ENCODE measurements at regions not wholly inside any gene's neighbourhood (a gene's known extent, or its start where the extent isn't known, plus 50 kb on each side); places are given as distances from the start of the nearest gene placed in this dataset.

DNA sequence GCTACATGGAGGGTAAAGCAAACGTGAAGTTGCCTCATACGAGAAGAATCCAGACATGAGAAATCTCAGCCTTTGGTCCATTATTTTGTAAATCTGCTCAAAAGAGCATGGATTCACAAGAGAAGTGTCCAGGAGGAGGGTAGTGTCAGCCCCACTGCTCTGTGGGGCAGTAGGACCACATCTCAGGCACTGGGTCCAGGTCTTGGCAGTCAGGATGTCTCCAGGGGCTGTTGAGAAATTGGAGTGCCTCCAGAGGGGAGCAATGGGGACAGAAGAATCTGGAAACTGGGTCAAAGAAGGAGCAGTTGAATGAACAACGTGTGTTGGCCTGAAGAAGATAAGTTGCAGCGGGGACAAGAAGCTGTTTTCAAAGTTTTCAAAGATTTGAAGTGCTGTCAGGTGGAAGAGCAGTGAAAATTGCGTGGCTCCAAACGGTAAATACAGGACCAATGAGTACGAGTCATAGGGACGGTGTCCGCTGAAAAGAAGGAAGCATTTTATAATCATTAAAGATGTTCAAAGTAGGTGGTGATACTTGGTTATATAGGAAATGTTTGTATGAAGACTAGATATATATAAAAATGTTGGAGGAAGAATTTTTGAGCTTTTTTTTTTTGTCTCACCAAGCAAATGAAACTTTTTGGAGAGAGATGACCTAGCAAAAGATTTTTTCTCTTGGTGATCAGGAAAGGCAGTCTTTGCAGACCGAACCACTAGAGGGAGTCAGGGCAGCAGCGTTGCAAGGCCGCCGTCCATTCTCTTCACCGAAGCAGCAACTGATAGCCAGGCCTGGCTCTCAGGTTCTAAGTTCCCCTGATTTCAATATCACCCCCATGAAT, 57.1 kb upstream of the ZBED3 start:
- H3K27me3 Mint-ChIP-seq (ENCODE audit: unreplicated experiment) = no peaks in the 10 kb centered on the region
- no peaks in the 10 kb centered on the region for H3K36me3 Mint-ChIP-seq (ENCODE audit: insufficient read depth, unreplicated experiment)
- TF ChIP-seq, protein P1, sequence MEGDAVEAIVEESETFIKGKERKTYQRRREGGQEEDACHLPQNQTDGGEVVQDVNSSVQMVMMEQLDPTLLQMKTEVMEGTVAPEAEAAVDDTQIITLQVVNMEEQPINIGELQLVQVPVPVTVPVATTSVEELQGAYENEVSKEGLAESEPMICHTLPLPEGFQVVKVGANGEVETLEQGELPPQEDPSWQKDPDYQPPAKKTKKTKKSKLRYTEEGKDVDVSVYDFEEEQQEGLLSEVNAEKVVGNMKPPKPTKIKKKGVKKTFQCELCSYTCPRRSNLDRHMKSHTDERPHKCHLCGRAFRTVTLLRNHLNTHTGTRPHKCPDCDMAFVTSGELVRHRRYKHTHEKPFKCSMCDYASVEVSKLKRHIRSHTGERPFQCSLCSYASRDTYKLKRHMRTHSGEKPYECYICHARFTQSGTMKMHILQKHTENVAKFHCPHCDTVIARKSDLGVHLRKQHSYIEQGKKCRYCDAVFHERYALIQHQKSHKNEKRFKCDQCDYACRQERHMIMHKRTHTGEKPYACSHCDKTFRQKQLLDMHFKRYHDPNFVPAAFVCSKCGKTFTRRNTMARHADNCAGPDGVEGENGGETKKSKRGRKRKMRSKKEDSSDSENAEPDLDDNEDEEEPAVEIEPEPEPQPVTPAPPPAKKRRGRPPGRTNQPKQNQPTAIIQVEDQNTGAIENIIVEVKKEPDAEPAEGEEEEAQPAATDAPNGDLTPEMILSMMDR (IDR thresholded peaks at IDR 0.05; ENCODE audit: unreplicated experiment) = peak; percentile 82
- H3K27ac Mint-ChIP-seq (ENCODE audit: unreplicated experiment) = no peak overlapping the region
- CTCF ChIA-PET = interaction anchor here (0.8 kb wide), 2 partner anchors 24 to 36 kb away, joined by 3 read pairs; no protein-coding TSS in a partner anchor
- intact Hi-C loops (cut with micrococcal nuclease; ENCODE audit: unreplicated experiment) = loop anchor here (1.0 to 2.0 kb wide), 3 partner anchors 95 to 348 kb away; partner anchors contain the start of gene WDR41
- no peaks in the 10 kb centered on the region for H3K9me3 Mint-ChIP-seq (ENCODE audit: low read depth, unreplicated experiment)
- no peak overlapping the region for H3K4me3 Mint-ChIP-seq (ENCODE audit: low read depth, unreplicated experiment)
- no TSS peak for BruUV-seq (replicated peaks)
- peak; percentile 82 for DNase-seq
- no peaks in the 10 kb centered on the region for H3K4me1 Mint-ChIP-seq (ENCODE audit: low read depth, unreplicated experiment)

DNA sequence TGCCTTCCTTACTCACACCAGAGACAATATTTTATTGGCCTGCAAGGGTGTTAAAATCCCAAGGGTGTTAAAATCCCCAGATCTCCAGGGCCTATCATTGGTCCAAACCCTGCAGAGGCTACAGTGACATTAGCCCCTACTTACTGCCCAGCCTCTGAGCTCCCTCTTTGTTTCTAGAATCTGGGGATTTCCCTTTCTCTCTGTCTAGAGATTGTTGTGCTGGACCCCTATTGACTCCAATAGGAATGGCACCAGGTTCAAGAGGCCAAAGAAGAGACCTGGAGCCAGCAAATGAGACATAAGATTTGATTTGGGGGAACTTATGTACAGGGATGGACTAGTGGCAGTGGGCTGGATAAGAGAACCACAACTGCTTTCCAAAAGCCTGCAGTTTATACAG, 53.3 kb upstream of the ZBED3 start:
- no TSS peak for BruUV-seq (replicated peaks)
- no peaks in the 10 kb centered on the region for H3K4me1 Mint-ChIP-seq (ENCODE audit: low read depth, unreplicated experiment)
- no peak overlapping the region for H3K4me3 Mint-ChIP-seq (ENCODE audit: low read depth, unreplicated experiment)
- no peak for DNase-seq
- TF ChIP-seq, protein P1 (IDR thresholded peaks at IDR 0.05; ENCODE audit: unreplicated experiment) = no peak
- no peak overlapping the region for H3K27ac Mint-ChIP-seq (ENCODE audit: unreplicated experiment)
- CTCF ChIA-PET = no interaction called here
- H3K36me3 Mint-ChIP-seq (ENCODE audit: insufficient read depth, unreplicated experiment) = no peaks in the 10 kb centered on the region
- H3K9me3 Mint-ChIP-seq (ENCODE audit: low read depth, unreplicated experiment) = no peaks in the 10 kb centered on the region
- no peaks in the 10 kb centered on the region for H3K27me3 Mint-ChIP-seq (ENCODE audit: unreplicated experiment)
- intact Hi-C loops (cut with micrococcal nuclease; ENCODE audit: unreplicated experiment) = no loop called here

DNA sequence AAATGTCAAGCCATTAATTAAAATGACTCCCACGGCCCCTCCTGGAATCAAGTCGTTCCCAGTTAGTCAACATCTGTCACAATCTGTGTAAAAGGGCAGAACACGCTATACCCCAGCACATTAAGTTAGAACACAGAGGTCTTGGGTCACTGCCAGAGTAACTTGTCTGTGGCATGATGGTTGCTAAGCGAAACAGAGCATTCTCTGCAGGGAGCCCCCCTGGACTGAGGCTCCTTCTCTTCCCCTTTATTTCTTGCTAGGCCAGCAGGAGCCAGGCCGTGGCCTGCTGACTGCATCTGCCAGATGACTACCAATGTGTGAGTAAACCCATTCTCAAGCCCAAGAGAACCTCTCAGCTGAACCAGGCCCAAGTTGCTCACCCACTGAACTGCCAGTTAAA, 51.9 kb upstream of the ZBED3 start:
- TF ChIP-seq, protein P1 (IDR thresholded peaks at IDR 0.05; ENCODE audit: unreplicated experiment) = no peak
- Mint-ChIP-seq H3K27me3 (ENCODE audit: unreplicated experiment) (no peaks in the 10 kb centered on the region), H3K36me3 (ENCODE audit: insufficient read depth, unreplicated experiment) (no peaks in the 10 kb centered on the region), H3K4me3 (ENCODE audit: low read depth, unreplicated experiment) (no peak overlapping the region), H3K9me3 (ENCODE audit: low read depth, unreplicated experiment) (no peaks in the 10 kb centered on the region), H3K4me1 (ENCODE audit: low read depth, unreplicated experiment) (no peaks in the 10 kb centered on the region), H3K27ac (ENCODE audit: unreplicated experiment) (no peak overlapping the region)
- CTCF ChIA-PET = no interaction called here
- BruUV-seq (replicated peaks) = no TSS peak
- DNase-seq = no peak
- intact Hi-C loops (cut with micrococcal nuclease; ENCODE audit: unreplicated experiment) = no loop called here

All from Calu3 (cell line).